ENCODE measurements at regions not wholly inside any gene's neighbourhood (a gene's known extent, or its start where the extent isn't known, plus 50 kb on each side); places are given as distances from the start of the nearest gene placed in this dataset.

GRCh38 chr1:162914601-162915000 is 53.6 kb upstream of the CCDC190 start:
- TF ChIP-seq CTCF (IDR thresholded peaks at IDR 0.05; ENCODE audit: insufficient read depth, low read length) (no peak), POLR2AphosphoS5 (IDR thresholded peaks at IDR 0.05; ENCODE audit: low read depth) (no peak)
